GM12878 (cell line): ENCODE measurements at regions not wholly inside any gene's neighbourhood (a gene's known extent, or its start where the extent isn't known, plus 50 kb on each side); places are given as distances from the start of the nearest gene placed in this dataset.

Source experiments
- BRCA1 ChIP-seq: IDR thresholded peaks from 2 replicates; pipeline ENCODE4 v1.6.1; 2011; ENCODE audit warnings: low read depth, low read length, improper control_type of control experiment
- CBX5 ChIP-seq: sonication (generic); IDR thresholded peaks from 2 replicates; pipeline ENCODE4 v1.6.1; 2016; ENCODE audit warnings: low read depth, moderate library complexity, mild to moderate bottlenecking, inconsistent platforms
- CHD2 ChIP-seq: IDR thresholded peaks from 2 replicates; pipeline ENCODE4 v1.6.1; 2011; ENCODE audit warnings: low read depth, low read length, improper control_type of control experiment, borderline replicate concordance
- CTCF ChIP-seq, 3 experiments: IDR thresholded peaks in 2 of 3; conservative IDR thresholded peaks in 1 of 3; 2 replicates each; pipeline ENCODE4 v1.5.1; 2011; ENCODE audit warnings: low read depth in 3 of 3, low read length in 3 of 3, mild to moderate bottlenecking in 3 of 3, control low read depth in 2 of 3, moderate library complexity in 2 of 3, inconsistent platforms in 1 of 3, mixed read lengths in 1 of 3; ENCODE audit not compliant: control insufficient read depth in 2 of 3, insufficient read depth in 1 of 3; ENCODE audit errors: extremely low read depth in 1 of 3
- EED ChIP-seq: sonication (generic); IDR thresholded peaks from 2 replicates; pipeline ENCODE4 v1.6.1; 2016; ENCODE audit warnings: antibody characterized with exemption, low read depth
- ESRRA ChIP-seq: IDR thresholded peaks from 2 replicates; pipeline ENCODE4 v1.6.1; 2012; ENCODE audit warnings: mild to moderate bottlenecking, low read length, improper control_type of control experiment
- HDAC6 ChIP-seq: fragments of 200-600 bp; sonication (generic); IDR thresholded peaks from one replicate; pipeline ENCODE4 v1.8.0; 2017; ENCODE audit warnings: antibody characterized with exemption; ENCODE audit not compliant: unreplicated experiment
- HDGF ChIP-seq: fragments of 450-650 bp; IDR thresholded peaks from 2 replicates; pipeline ENCODE4 v1.6.1; 2016; ENCODE audit warnings: antibody characterized with exemption
- NR2C2 ChIP-seq: IDR thresholded peaks from 2 replicates; pipeline ENCODE4 v1.6.1; 2011; ENCODE audit warnings: borderline replicate concordance, low read depth; ENCODE audit not compliant: control insufficient read depth, insufficient read length
- PML ChIP-seq: IDR thresholded peaks from 2 replicates; pipeline ENCODE4 v1.6.1; 2012; ENCODE audit warnings: low read length, inconsistent platforms
- POLR2A ChIP-seq: IDR thresholded peaks from 2 replicates; pipeline ENCODE4 v1.6.1; 2011; ENCODE audit warnings: low read depth, mild to moderate bottlenecking, low read length
- USF1 ChIP-seq: IDR thresholded peaks from 2 replicates; pipeline ENCODE4 v1.6.1; 2011; ENCODE audit warnings: borderline replicate concordance, low read depth, mild to moderate bottlenecking, moderate library complexity, mixed read lengths, low read length; ENCODE audit not compliant: insufficient read depth; ENCODE audit errors: extremely low read length
- YBX1 ChIP-seq: fragments of 450-650 bp; IDR thresholded peaks from 2 replicates; pipeline ENCODE4 v1.6.1; 2016; ENCODE audit warnings: antibody characterized with exemption

DNA sequence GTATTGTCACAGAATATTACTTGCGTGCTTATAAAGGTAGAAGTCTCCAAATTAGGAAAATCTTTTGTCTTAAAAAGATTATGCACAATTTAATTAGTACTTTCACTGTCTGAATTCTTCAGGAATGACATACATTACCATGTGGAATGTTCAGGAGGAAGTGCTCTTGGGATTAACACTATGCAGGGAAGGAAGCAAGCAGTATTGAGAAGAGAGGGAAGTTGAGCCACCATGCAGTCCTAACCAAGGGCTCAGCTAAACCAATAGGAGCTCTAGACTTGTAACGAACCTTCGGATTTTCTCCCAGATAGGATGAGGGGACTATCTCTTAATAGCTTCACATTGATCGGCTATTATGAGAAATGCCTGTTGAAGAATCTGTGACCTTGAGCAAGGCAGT lies 918.4 kb upstream of the MANEA start:
- no peak for TF ChIP-seq HDAC6
- TF ChIP-seq NR2C2, result no peak
- TF ChIP-seq CTCF (IDR thresholded peaks at IDR 0.05 in 2 of 3, conservative IDR thresholded peaks at IDR 0.05 in 1 of 3; ENCODE audit: control insufficient read depth in 2 of 3, extremely low read depth in 1 of 3, insufficient read depth in 1 of 3, low read depth in 3 of 3, low read length in 3 of 3), result no peak
- no peak for TF ChIP-seq HDGF
- no peak for TF ChIP-seq BRCA1
- no peak for TF ChIP-seq USF1
- no peak for TF ChIP-seq EED
- no peak for TF ChIP-seq PML
- no peak for TF ChIP-seq CHD2
- TF ChIP-seq CBX5, result no peak
- TF ChIP-seq YBX1, result no peak
- no peak for TF ChIP-seq ESRRA
- no peak for TF ChIP-seq POLR2A
